ENCODE measurements at regions not wholly inside any gene's neighbourhood (a gene's known extent, or its start where the extent isn't known, plus 50 kb on each side); places are given as distances from the start of the nearest gene placed in this dataset.

DNA sequence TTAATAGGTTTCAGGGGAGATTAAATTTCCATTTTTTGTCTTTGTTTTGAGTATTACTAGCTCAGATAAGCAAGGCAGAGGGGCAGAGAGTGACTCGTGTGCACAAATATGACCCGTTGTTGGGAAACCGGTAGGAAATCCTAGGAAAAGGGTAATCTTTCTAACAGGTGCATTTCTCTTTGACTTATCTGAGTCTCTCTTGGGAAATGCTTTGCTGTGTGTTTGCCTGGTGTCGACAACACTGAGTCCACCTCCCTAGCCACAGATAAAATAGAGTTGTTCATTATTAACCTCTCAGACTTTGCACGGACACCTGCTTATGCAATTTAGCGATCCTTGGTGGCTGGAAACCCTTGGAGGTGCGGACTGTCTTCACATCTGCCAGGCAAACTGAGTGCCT is 164.2 kb downstream of the FGF1 start (continued):
- TF ChIP-seq, protein P1, sequence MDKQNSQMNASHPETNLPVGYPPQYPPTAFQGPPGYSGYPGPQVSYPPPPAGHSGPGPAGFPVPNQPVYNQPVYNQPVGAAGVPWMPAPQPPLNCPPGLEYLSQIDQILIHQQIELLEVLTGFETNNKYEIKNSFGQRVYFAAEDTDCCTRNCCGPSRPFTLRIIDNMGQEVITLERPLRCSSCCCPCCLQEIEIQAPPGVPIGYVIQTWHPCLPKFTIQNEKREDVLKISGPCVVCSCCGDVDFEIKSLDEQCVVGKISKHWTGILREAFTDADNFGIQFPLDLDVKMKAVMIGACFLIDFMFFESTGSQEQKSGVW (CRISPR knock-in tag; IDR thresholded peaks at IDR 0.05; ENCODE audit: borderline replicate concordance): no peak
- TF ChIP-seq, protein P2, sequence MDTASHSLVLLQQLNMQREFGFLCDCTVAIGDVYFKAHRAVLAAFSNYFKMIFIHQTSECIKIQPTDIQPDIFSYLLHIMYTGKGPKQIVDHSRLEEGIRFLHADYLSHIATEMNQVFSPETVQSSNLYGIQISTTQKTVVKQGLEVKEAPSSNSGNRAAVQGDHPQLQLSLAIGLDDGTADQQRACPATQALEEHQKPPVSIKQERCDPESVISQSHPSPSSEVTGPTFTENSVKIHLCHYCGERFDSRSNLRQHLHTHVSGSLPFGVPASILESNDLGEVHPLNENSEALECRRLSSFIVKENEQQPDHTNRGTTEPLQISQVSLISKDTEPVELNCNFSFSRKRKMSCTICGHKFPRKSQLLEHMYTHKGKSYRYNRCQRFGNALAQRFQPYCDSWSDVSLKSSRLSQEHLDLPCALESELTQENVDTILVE (CRISPR knock-in tag; IDR thresholded peaks at IDR 0.05): no peak
- TF ChIP-seq CENPT (CRISPR knock-in tag; IDR thresholded peaks at IDR 0.05; ENCODE audit: low read depth) (no peak), HHEX (CRISPR knock-in tag; IDR thresholded peaks at IDR 0.05) (no peak), NRL (CRISPR knock-in tag; IDR thresholded peaks at IDR 0.05; ENCODE audit: borderline replicate concordance) (no peak), ZNF790 (CRISPR knock-in tag; IDR thresholded peaks at IDR 0.05; ENCODE audit: borderline replicate concordance) (no peak), ZNF678 (CRISPR knock-in tag; IDR thresholded peaks at IDR 0.05) (no peak), ZNF816 (CRISPR knock-in tag; IDR thresholded peaks at IDR 0.05; ENCODE audit: borderline replicate concordance) (no peak), GPN1 (CRISPR knock-in tag; IDR thresholded peaks at IDR 0.05; ENCODE audit: borderline replicate concordance) (no peak), NR2F6 (IDR thresholded peaks at IDR 0.05) (peak; percentile 19; the same call in 1 of the 2 replicates), NR2F6 (CRISPR knock-in tag; IDR thresholded peaks at IDR 0.05) (peak; percentile 54; the same call in 1 of the 2 replicates), TGIF2 (CRISPR knock-in tag; IDR thresholded peaks at IDR 0.05) (no peak), SRY (CRISPR knock-in tag; IDR thresholded peaks at IDR 0.05) (no peak), PPARG (CRISPR knock-in tag; conservative IDR thresholded peaks at IDR 0.05) (peak; percentile 60), ATAD3A (CRISPR knock-in tag; IDR thresholded peaks at IDR 0.05) (no peak), ZNF431 (CRISPR knock-in tag; IDR thresholded peaks at IDR 0.05; ENCODE audit: borderline replicate concordance, low read depth) (no peak), POLR2G (IDR thresholded peaks at IDR 0.05; ENCODE audit: low read depth, low read length) (no peak), PAX8 (CRISPR knock-in tag; IDR thresholded peaks at IDR 0.05; ENCODE audit: borderline replicate concordance) (no peak), SMYD3 (CRISPR knock-in tag; IDR thresholded peaks at IDR 0.05) (no peak), ARID2 (CRISPR knock-in tag; IDR thresholded peaks at IDR 0.05; ENCODE audit: borderline replicate concordance) (no peak)
- TF ChIP-seq, protein P3, sequence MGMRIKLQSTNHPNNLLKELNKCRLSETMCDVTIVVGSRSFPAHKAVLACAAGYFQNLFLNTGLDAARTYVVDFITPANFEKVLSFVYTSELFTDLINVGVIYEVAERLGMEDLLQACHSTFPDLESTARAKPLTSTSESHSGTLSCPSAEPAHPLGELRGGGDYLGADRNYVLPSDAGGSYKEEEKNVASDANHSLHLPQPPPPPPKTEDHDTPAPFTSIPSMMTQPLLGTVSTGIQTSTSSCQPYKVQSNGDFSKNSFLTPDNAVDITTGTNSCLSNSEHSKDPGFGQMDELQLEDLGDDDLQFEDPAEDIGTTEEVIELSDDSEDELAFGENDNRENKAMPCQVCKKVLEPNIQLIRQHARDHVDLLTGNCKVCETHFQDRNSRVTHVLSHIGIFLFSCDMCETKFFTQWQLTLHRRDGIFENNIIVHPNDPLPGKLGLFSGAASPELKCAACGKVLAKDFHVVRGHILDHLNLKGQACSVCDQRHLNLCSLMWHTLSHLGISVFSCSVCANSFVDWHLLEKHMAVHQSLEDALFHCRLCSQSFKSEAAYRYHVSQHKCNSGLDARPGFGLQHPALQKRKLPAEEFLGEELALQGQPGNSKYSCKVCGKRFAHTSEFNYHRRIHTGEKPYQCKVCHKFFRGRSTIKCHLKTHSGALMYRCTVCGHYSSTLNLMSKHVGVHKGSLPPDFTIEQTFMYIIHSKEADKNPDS (CRISPR knock-in tag; IDR thresholded peaks at IDR 0.05): no peak
- TF ChIP-seq, protein P4, sequence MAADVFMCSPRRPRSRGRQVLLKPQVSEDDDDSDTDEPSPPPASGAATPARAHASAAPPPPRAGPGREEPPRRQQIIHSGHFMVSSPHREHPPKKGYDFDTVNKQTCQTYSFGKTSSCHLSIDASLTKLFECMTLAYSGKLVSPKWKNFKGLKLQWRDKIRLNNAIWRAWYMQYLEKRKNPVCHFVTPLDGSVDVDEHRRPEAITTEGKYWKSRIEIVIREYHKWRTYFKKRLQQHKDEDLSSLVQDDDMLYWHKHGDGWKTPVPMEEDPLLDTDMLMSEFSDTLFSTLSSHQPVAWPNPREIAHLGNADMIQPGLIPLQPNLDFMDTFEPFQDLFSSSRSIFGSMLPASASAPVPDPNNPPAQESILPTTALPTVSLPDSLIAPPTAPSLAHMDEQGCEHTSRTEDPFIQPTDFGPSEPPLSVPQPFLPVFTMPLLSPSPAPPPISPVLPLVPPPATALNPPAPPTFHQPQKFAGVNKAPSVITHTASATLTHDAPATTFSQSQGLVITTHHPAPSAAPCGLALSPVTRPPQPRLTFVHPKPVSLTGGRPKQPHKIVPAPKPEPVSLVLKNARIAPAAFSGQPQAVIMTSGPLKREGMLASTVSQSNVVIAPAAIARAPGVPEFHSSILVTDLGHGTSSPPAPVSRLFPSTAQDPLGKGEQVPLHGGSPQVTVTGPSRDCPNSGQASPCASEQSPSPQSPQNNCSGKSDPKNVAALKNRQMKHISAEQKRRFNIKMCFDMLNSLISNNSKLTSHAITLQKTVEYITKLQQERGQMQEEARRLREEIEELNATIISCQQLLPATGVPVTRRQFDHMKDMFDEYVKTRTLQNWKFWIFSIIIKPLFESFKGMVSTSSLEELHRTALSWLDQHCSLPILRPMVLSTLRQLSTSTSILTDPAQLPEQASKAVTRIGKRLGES (CRISPR knock-in tag; IDR thresholded peaks at IDR 0.05; ENCODE audit: borderline replicate concordance): no peak
